HG03108 (cell line): ENCODE measurements at regions not wholly inside any gene's neighbourhood (a gene's known extent, or its start where the extent isn't known, plus 50 kb on each side); places are given as distances from the start of the nearest gene placed in this dataset.

ENCODE experiments used
- ATAC-seq: cut with Tn5 transposase; IDR thresholded peaks from one replicate; pipeline ENCODE4 v1.9.1; 2021; ENCODE audit warnings: moderate library complexity; ENCODE audit not compliant: unreplicated experiment

DNA sequence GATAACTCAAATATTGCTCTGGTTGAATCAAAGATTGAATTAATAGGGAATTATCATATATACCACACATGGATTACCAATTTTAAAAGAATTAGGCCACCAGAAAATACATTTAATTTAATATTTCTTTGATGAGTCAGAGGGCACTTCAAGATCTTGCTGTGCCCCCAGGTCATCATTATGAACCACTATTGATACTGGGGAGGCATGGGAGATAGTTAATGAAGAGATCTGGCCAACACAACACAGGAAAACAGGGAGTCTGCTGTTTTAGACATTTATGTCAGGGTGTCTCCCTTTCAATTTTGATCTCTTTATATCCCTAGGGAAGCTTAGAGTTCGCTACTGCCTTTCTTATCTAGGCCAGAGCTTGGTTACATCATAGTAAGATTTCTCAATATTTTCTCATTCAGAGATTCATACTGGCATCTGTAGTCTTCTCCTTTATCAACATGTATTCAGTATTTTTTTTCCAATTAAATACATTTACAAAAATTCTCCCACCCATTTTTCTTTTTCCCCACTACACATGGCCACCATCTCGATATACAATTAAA lies 158.3 kb upstream of the ZFHX3 start:
- ATAC-seq = no peak

DNA sequence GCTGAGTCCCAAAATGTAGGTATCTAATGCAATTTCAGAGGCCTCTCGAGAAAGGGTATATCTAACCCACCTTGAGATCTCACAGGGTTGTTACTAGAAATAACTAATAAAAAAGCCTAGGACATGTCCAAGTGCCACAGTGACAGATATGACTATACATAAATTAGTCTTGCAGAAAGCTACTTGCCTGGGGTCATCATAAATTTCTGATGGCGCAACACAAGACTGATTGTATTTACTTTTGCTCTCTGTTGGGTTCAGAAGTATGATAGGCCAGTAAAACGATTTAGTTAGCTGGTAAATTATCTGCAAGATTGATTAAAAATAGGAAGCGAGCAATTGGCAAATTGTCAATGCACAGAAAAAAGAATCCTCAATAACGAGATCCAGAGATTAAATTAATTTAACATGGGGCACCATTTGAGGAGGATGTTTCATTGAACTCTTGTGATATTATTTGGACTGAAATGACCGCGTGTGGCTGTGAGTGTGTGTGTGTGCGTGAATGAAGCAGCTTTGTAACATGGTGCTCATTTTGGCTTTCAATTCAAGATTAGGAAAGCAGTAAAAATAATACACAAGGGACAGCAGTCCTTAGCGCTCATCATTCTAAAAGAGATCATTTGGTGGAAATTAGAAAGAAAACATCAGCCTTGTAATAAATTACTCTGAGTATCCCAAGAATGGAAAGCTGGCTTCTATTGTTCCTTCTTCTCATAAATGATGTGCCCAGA lies 157.4 kb upstream of the ZFHX3 start:
- no peak for ATAC-seq

DNA sequence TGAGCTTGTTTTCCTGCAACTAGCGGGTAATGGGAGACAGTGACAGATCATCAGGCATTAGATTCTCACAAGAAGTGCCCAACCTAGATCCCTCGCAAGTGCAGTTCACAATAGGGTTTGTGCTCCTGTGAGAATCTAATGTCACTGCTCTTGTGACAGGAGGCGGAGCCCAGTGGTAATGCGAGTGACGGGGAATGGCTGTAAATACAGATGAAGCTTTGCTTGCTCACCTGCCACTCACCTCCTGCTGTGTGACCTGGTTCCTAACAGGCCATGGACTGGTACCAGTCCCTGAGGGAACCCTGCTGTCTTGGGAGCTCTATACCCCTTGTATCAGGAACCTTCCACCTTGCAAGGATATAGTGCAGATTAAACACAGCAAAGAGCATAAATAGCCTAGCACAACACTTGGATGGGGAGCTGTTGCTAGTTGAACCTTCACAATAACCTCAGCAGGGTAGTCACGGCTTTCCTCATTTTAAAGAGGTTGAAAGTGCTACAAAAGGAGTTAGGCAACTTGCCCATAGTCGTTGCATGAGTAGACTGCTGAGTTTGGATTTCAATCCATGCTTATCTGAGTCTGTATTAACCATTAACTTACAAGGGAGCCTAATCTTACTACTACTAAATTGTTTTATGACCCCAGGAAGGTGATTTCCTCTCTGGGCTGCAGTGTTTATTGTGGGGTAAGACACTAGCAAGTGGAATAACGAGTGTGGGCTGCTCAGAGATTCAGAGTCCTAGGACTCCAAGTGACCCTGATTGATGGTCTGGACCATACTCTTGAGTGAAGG lies 156.6 kb upstream of the ZFHX3 start:
- no peak for ATAC-seq

DNA sequence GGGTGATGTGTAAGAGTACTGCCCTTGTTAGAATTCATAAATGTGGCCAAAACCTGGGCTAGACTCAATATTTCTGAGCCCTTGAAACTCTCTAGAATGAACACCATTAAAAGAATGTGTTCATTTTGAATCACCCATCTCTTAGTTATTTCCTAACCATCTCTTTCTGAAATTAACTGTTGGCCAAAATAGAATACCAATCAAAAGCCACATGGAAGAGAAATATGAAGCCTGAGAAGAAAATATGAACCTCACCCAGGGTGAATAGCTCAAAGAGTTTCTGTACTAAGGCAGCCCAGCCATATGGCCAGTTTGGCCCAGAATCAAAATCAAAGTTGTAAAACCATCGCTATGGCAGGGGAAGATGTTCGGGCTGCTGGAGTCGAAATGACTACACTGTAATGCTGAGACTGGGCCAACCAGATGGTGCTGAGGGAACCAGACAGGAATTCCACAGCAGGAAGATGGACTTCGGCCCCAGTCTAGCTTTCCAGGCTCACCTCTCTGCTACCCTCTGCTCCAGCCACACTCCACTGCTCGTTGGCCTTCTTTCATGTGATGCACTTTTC lies 154.3 kb upstream of the ZFHX3 start:
- no peak for ATAC-seq

DNA sequence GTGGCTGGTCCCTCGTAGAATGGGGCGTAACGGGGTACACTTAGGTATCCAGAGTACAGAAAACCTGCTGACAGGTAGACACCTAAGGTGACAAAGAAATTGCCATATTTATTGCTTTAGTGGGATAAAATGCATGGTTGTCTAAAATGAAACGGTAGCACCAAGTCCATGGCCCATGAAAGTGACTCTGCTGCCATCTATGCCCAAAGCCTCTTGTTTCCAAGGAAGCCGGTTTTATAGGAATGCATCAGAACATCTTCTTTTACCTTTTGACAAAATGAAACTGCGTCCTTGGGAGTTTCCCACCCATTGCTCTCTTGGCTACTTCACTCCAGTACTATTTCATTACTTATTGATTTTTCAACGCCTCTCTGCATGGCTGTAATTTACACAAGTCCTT lies 151.3 kb upstream of the ZFHX3 start:
- no peak for ATAC-seq

DNA sequence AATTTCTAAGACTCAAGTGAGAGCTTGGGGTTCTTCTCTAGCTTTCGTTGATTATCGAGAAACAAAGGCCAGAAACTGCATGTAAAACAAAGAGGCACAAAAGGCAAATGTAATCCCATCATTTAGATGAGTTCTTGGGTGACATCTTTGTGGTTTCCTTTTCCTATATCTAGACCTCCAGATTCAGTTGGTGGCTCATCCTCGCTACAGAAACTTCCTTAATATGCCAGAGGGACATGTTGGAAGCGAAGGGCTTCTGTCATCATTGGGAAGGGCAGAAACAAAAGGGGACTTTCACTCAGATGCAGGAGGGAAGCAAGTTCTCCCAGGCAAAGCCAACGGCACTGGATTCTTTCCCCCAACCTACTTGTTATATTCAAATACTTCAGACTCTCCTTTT lies 150.6 kb upstream of the ZFHX3 start:
- no peak for ATAC-seq

DNA sequence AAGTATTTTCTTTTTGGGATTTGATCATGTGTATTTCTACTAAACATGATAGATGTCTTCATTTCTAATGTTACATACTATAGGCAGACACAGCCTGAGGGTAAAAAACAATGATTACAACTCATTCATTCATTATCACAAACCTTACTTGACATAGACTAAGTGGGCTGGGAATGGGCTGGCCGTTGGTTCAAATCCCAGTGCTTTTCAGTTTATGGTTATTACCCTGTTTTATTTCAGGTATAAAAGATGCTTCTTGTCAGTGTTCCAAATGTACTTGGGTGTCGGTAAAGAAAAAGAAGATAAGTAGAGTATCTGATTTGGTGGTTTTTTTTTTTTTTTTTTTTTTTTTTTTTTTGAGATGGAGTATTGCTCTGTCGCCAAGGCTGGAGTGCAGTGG lies 149.7 kb upstream of the ZFHX3 start:
- ATAC-seq = no peak

DNA sequence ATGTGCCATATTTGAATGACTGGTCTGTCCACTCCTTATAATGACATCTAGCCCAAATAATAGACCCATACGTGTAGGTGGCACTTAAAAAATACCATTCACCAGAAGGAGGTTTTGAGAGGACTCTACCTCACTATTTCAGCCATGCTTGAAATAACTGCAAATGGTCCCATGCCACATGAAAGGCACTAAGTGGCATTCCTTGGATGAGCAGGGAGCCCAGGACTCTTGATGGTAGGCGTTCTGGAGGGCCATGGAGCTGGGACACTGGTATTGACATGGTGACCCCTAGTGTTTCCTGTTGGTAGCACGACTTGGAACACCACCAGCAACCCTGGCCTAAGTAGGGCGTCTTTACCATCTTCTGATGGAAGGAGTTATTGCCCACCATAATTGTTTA lies 148.7 kb upstream of the ZFHX3 start:
- ATAC-seq = no peak

DNA sequence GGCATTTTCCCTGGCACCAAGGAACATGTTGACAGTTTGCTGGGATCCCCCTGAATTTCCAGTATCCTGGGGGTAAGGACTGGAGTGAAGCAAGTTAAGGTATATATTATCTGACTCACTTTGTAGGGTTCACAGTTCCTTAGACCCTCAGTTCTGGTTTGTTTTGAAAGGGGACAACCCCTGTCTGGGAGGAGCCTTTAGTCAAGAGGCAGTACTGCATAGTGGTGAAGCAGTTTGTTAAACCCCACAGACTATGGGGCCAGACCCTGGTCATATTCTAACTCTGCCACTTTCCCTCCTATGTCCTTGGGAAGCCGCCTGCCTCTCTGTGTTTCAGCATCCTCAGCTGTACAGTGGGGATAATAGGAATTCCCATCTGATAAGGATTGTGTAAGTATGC lies 145.5 kb upstream of the ZFHX3 start:
- no peak for ATAC-seq

DNA sequence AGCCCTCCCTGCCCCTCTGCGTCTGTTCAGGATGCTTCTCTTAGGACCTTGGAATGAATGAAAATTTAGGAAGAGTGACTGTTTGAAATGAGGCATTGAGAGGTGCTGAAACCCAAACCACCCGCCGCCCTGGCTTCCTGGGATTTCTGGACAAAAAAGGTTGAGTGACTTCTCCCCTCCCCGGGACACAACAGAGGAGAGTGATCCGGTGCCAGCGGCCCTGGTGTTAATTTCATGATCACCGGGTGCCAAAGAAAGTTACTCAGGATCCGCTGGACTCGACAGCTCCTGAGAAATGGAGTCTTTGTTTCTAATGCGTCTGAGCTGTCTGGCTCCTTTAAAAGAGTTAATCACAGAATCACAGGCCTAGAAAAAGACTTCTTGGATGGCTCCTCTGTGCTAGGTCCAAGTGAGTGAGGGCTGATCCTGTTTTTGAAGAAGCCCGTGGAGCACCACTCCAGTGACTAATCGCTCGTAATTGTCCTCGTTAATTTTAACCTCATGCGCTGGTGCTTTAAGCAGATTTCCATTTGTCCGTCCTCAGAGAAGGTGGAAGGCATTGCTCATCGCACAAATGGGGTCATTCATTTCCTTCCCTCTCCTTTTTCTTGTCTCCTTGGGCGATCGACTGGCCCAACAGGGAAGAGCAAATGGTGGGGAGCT lies 144.4 kb upstream of the ZFHX3 start:
- no peak for ATAC-seq

DNA sequence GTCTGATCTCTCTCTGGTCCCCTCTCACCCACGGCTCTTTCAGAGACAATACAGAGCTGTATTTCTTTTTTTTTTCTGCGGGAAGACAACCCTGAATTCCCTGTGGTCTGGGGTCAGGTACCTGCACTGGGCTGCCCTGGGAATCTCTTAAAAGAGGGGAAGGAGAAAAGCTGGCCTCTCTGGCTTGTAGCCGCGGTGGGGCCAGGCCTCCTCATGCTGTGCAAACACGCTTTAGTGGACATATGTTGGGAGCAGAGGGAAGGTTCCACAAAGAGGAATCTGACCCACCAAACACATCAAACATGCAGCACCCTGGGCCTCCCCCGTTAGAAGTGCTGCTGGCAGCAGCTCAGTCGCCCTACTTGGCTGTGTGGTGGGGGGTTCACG lies 143.7 kb upstream of the ZFHX3 start:
- ATAC-seq = no peak

DNA sequence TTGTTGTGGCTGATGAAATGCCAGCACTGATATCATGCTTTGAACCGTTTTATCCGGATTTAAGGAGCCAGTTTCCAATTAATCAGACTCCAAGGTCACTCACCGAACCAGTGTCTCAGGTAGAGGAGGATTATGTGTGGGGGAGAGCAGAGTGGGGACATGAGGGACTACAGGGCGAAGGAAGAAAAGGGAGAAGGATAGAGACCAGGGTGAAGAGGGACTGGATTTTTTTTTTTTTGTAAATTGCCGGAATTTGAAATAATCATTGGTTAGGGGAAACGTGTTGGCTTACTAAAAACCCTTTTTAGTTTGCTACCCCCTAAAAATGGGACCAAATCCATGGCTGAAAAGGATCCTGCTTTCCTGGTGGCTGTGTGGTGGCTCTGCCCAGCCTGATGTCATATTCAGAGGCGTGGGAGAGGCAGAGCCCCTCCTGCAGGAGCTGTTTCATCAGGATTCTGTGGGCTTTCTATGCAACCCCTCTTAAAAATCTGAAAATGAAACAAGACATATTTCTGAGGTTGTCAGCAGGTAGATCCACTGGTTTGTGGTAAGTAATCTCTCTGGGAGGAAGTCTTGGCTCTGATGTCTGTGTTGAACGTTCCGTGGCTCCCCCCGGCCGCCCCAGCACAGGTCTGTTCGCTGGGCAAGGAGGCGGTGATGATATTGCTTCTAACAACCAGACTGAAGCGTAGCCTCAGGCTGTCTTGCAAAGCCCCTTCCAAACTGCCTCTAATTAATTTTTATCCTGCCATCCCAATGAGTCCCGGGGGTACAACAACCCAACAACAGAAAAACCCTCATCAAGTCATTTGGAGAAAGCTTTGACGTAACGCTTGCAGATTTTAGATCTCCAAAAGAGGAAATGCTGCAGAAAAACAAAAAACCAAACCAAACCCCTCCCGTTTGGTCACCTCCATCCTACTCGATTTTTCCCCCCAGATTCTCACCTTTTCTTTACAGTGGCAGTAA lies 143.0 kb upstream of the ZFHX3 start:
- ATAC-seq = no peak

DNA sequence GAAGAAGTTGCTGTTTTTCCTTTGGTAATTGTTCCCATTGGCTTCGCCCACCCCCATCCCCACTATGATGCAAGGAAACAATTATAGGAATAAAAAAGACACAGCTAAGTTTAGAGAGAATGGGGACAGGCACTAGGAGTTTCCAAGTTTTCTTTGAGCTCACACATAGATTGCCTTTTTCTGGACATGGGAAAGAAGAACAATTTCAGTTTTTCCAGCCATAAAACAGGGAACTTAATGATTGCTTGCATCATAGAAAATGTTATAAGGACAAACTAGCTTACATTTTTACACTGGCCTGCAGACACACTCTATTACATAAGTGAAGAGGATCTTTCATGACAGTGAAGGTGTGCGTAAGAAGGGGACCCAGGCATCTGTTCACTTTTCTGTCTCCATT lies 142.3 kb upstream of the ZFHX3 start:
- ATAC-seq = no peak

DNA sequence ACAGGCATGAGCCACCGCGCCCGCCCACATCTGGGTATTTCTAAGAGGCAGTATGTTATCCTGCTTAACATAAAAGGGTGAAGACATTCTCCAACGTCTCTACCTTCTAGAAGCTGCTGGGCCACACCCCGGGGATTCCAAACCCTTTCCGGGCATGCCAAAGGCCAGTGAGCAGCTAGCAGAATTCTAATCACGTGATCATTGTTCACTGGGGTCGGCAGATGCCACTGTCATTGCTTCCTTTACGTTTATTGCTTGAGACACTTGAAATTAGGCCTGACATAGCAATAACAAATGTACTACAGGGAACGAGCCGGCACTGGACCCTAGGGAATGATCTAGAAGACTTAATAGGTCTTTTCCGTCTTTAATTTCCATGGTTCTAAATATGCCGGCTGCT lies 141.2 kb upstream of the ZFHX3 start:
- no peak for ATAC-seq

DNA sequence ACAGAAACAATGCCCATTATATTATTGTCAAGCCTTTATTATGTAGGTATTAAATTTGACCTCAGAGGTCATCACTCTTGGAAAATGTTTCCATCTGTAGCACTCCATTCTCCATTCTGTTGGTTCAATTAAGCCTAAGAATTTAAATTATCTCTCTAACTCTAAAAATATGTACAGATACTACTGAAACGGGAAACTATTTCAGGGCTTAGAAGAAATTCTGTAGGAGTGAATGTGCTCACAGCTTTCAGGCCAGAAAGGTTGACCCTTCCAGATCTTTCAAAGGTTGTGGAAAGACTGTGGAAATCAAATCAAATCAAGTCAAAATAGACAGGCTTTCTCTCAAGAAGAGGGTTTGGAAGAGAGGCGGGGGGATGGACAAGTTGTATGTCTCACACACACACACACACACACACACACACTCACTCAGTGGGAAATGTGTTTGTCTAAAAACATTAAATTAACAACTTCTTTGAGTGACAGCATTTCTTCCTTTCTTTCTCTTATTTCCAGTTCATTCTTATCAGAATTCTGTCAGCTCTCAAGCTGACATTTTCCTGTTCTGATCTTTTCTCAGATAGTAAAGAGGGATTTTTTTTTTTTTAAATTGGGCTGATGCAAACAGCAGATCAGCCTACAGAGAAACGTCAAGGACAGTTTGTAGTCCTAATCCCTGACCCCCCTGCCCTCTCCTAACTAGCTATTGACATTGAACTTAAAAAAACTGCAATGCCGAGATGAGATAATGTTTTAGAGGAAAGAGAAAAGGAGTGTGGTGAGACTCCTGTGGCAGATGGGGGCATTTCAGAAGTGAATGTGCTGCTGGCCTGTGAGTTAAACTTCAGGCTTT lies 139.0 kb upstream of the ZFHX3 start:
- ATAC-seq = no peak

DNA sequence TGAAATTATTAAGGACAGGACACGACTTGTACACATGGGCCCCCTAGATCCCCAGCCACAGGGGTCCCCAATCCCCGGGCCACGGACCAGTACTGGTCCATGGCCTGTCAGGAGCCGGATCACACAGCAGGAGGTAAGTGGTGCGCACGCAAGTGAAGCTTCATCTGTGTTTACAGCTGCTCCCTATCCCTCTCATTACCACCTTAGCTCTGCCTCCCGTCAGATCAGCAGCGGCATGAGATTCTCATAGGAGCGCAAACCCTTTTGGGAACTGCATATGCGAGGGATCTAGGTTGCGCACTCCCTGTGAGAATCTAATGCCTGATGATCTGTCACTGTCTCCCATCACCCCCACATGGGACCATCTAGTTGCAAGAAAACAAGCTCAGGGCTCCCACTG lies 137.8 kb upstream of the ZFHX3 start:
- no peak for ATAC-seq

DNA sequence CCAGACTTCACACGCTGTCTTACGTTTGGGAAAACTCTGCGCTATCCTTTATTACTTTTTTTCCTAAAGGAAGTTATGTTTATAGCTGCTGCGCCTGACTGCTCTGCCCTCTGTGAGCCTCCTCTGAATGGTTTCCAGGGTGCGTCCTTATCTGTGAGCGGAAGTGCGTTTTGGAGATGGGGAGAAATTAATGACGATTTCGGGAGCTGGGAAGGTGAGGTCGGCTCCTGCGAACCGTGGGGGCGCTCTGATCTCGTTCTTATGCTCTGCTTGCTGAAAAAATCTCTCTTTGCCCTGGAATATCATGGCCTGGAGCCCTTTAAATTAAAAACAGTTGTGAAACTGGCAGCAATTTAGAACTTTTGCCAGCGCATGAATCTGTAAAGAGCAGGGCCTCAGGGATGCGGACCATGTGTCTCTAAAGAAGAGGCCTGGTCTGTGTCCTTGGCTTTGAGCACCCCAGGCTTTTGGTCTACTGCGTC lies 135.7 kb upstream of the ZFHX3 start:
- ATAC-seq = no peak

DNA sequence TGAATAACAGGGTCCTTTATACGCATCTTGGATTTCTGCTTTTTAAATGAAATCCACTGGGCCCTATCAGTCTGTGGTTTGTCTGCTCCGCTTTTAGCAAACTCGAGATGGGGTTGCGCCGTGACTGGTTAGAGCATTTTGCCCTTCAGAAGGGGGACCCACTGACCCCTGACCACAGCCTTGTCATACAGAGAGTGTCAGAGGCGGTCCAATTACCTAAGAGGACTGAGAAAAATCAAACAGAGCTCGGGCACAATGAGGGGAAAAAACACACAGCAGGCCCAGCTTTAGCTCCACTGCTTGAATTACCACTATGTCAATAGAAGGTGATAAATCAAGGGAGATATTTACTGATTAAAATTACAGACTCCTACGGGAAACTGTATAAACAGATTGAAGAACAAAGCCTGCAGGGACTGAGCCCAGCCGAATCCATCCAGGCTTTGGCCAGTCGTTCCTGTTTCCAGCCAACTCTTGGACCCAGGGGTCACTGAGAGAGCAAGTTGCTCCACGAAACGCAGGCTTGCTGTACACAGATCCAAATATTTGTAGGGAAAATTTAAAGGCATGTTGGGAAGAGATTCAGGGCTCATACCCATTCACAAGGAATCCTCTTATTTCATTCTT lies 131.9 kb upstream of the ZFHX3 start:
- no peak for ATAC-seq
